ENCODE measurements at regions not wholly inside any gene's neighbourhood (a gene's known extent, or its start where the extent isn't known, plus 50 kb on each side); places are given as distances from the start of the nearest gene placed in this dataset.

GRCh38 chr13:79812070-79812850 is 331.3 kb downstream of the NDFIP2 start:
- no peak overlapping the region for H3K4me3 ChIP-seq (ENCODE audit: low read depth in 1 of 3, low read length in 3 of 3)
- TF ChIP-seq JUND (IDR thresholded peaks at IDR 0.05) (no peak), RXRA (IDR thresholded peaks at IDR 0.05) (no peak), GABPA (IDR thresholded peaks at IDR 0.05 in 1 of 2, conservative IDR thresholded peaks at IDR 0.05 in 1 of 2) (no peak), RAD21 (IDR thresholded peaks at IDR 0.05) (no peak)
- TF ChIP-seq, protein P1, sequence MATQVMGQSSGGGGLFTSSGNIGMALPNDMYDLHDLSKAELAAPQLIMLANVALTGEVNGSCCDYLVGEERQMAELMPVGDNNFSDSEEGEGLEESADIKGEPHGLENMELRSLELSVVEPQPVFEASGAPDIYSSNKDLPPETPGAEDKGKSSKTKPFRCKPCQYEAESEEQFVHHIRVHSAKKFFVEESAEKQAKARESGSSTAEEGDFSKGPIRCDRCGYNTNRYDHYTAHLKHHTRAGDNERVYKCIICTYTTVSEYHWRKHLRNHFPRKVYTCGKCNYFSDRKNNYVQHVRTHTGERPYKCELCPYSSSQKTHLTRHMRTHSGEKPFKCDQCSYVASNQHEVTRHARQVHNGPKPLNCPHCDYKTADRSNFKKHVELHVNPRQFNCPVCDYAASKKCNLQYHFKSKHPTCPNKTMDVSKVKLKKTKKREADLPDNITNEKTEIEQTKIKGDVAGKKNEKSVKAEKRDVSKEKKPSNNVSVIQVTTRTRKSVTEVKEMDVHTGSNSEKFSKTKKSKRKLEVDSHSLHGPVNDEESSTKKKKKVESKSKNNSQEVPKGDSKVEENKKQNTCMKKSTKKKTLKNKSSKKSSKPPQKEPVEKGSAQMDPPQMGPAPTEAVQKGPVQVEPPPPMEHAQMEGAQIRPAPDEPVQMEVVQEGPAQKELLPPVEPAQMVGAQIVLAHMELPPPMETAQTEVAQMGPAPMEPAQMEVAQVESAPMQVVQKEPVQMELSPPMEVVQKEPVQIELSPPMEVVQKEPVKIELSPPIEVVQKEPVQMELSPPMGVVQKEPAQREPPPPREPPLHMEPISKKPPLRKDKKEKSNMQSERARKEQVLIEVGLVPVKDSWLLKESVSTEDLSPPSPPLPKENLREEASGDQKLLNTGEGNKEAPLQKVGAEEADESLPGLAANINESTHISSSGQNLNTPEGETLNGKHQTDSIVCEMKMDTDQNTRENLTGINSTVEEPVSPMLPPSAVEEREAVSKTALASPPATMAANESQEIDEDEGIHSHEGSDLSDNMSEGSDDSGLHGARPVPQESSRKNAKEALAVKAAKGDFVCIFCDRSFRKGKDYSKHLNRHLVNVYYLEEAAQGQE (IDR thresholded peaks at IDR 0.05): no peak
- H3K27me3 ChIP-seq (ENCODE audit: control insufficient read depth in 4 of 4, insufficient read depth in 4 of 4, low read length in 3 of 4): no peaks in the 10 kb centered on the region
- no peaks in the 10 kb centered on the region for H3K4me1 ChIP-seq (ENCODE audit: control insufficient read depth in 4 of 4, insufficient read depth in 4 of 4, low read length in 3 of 4)
- H3K9ac ChIP-seq (ENCODE audit: low read depth in 1 of 2, low read length in 2 of 2): no peak overlapping the region
- 73% methylated on average over 2 of the region's 2 CpGs for WGBS
- H3K36me3 ChIP-seq (ENCODE audit: control insufficient read depth in 4 of 4, insufficient read depth in 3 of 4, low read depth in 1 of 4, low read length in 3 of 4): no peaks in the 10 kb centered on the region
- no peak for DNase-seq (ENCODE audit: low spot score)
- H3K9me3 ChIP-seq (ENCODE audit: control insufficient read depth in 4 of 4, low read length in 3 of 4): no peaks in the 10 kb centered on the region
- H3K27ac ChIP-seq (ENCODE audit: low read depth in 1 of 2, low read length in 2 of 2): no peak overlapping the region

DNA sequence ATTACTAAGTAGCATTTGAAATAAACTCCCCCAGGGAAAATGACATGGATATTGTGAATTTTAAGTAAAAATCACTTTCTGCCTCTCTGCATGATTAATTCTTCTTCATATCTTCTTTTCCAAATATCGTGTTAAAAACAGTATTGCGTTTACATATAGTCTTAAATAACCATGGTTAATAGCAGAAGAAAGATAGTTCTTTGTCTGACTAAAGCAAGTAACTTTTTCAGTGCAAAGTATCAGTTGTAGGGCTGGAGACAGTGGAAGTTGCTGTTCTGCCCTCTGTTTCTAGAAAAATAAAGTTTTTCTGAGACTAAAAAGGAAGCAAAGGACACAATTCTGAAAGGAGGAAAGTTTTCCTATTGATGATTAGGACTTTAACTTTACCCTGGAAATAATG is 330.2 kb downstream of the NDFIP2 start:
- H3K9me3 ChIP-seq (ENCODE audit: control insufficient read depth in 4 of 4, low read length in 3 of 4): no peaks in the 10 kb centered on the region
- H3K9ac ChIP-seq (ENCODE audit: low read depth in 1 of 2, low read length in 2 of 2): no peak overlapping the region
- TF ChIP-seq FOXA2 (IDR thresholded peaks at IDR 0.05) (no peak), RXRA (IDR thresholded peaks at IDR 0.05) (no peak)
- TF ChIP-seq, protein P2, sequence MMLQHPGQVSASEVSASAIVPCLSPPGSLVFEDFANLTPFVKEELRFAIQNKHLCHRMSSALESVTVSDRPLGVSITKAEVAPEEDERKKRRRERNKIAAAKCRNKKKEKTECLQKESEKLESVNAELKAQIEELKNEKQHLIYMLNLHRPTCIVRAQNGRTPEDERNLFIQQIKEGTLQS (IDR thresholded peaks at IDR 0.05): no peak
- DNase-seq (ENCODE audit: low spot score): no peak
- H3K27me3 ChIP-seq (ENCODE audit: control insufficient read depth in 4 of 4, insufficient read depth in 4 of 4, low read length in 3 of 4): no peaks in the 10 kb centered on the region
- H3K27ac ChIP-seq (ENCODE audit: low read depth in 1 of 2, low read length in 2 of 2): no peak overlapping the region
- no peaks in the 10 kb centered on the region for H3K36me3 ChIP-seq (ENCODE audit: control insufficient read depth in 4 of 4, insufficient read depth in 3 of 4, low read depth in 1 of 4, low read length in 3 of 4)
- no peak overlapping the region for H3K4me3 ChIP-seq (ENCODE audit: low read depth in 1 of 3, low read length in 3 of 3)
- no peaks in the 10 kb centered on the region for H3K4me1 ChIP-seq (ENCODE audit: control insufficient read depth in 4 of 4, insufficient read depth in 4 of 4, low read length in 3 of 4)
- 35% methylated on average over 2 of the region's 2 CpGs for WGBS

DNA sequence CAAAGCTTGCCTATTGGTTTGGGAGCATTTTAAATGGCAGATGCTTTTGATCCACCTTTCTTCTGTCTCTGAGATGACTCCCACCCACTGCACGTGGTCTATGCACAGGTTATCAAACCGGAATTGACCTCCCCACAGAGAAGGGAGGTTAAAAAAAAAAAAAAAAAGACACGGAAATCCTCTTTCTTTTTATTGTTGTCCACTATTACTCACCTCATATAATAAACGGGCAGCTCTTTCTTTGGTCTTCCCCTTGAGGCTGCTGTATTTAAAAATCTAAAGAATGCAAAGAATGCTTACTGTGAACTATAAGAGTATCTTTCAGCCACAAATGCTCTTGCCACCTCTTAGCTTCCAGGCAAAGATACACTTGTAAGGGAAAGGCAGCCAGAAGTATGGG is 329.7 kb downstream of the NDFIP2 start:
- WGBS: 31% methylated on average over 4 of the region's 4 CpGs

More for the DNA sequence above, 329.7 kb downstream of the NDFIP2 start:
- no peaks in the 10 kb centered on the region for H3K9me3 ChIP-seq (ENCODE audit: control insufficient read depth in 4 of 4, low read length in 3 of 4)
- no peak overlapping the region for H3K4me3 ChIP-seq (ENCODE audit: low read depth in 1 of 3, low read length in 3 of 3)
- H3K27ac ChIP-seq (ENCODE audit: low read depth in 1 of 2, low read length in 2 of 2): no peak overlapping the region
- no peaks in the 10 kb centered on the region for H3K4me1 ChIP-seq (ENCODE audit: control insufficient read depth in 4 of 4, insufficient read depth in 4 of 4, low read length in 3 of 4)
- H3K36me3 ChIP-seq (ENCODE audit: control insufficient read depth in 4 of 4, insufficient read depth in 3 of 4, low read depth in 1 of 4, low read length in 3 of 4): no peaks in the 10 kb centered on the region
- no peak overlapping the region for H3K9ac ChIP-seq (ENCODE audit: low read depth in 1 of 2, low read length in 2 of 2)
- H3K27me3 ChIP-seq (ENCODE audit: control insufficient read depth in 4 of 4, insufficient read depth in 4 of 4, low read length in 3 of 4): no peaks in the 10 kb centered on the region
- no peak for TF ChIP-seq JUND (IDR thresholded peaks at IDR 0.05)
- TF ChIP-seq SP1 (IDR thresholded peaks at IDR 0.05): no peak
- no peak for TF ChIP-seq HNF4G (IDR thresholded peaks at IDR 0.05)
- TF ChIP-seq ZBTB33 (IDR thresholded peaks at IDR 0.05): no peak
- TF ChIP-seq, protein P2 (IDR thresholded peaks at IDR 0.05): no peak
- TF ChIP-seq EGR1 (IDR thresholded peaks at IDR 0.05; ENCODE audit: low read depth in 2 of 2): no peak
- no peak for DNase-seq (ENCODE audit: low spot score)

All from liver (tissue), 7 donors.